ENCODE measurements at regions not wholly inside any gene's neighbourhood (a gene's known extent, or its start where the extent isn't known, plus 50 kb on each side); places are given as distances from the start of the nearest gene placed in this dataset.

GRCh38 chr16:56012482-56012811, 137.3 kb upstream of the CES5A start:
- no peak for DNase-seq (ENCODE audit: low read depth)

GRCh38 chr16:56011808-56012481, 136.8 kb upstream of the CES5A start:
- no peak overlapping the region for H3K4me3 ChIP-seq (ENCODE audit: low read depth, low read length)
- TF ChIP-seq CTCF (IDR thresholded peaks at IDR 0.05; ENCODE audit: low read depth, low read length, missing control alignments) = no peak
- DNase-seq (ENCODE audit: low read depth) = no peak

More at GRCh38 chr16:56012482-56012811, 137.3 kb upstream of the CES5A start:
- TF ChIP-seq CTCF (IDR thresholded peaks at IDR 0.05; ENCODE audit: low read depth, low read length, missing control alignments) = no peak
- H3K4me3 ChIP-seq (ENCODE audit: low read depth, low read length) = no peak overlapping the region

- no peak overlapping the region for H3K4me3 ChIP-seq (ENCODE audit: low read depth, low read length)
- no peak for DNase-seq (ENCODE audit: low read depth)
- no peak for TF ChIP-seq CTCF (IDR thresholded peaks at IDR 0.05; ENCODE audit: low read depth, low read length, missing control alignments)
Observed at GRCh38 chr16:56005958-56006357, 130.8 kb upstream of the CES5A start.

GRCh38 chr16:55999683-56000082, 124.5 kb upstream of the CES5A start:
- no peak for DNase-seq (ENCODE audit: low read depth)
- no peak for TF ChIP-seq CTCF (IDR thresholded peaks at IDR 0.05; ENCODE audit: low read depth, low read length, missing control alignments)
- H3K4me3 ChIP-seq (ENCODE audit: low read depth, low read length) = no peak overlapping the region

GRCh38 chr16:55993088-55993487, 117.9 kb upstream of the CES5A start:
- H3K4me3 ChIP-seq (ENCODE audit: low read depth, low read length) = no peak overlapping the region
- no peak for DNase-seq (ENCODE audit: low read depth)
- no peak for TF ChIP-seq CTCF (IDR thresholded peaks at IDR 0.05; ENCODE audit: low read depth, low read length, missing control alignments)

- no peak overlapping the region for H3K4me3 ChIP-seq (ENCODE audit: low read depth, low read length)
- no peak for TF ChIP-seq CTCF (IDR thresholded peaks at IDR 0.05; ENCODE audit: low read depth, low read length, missing control alignments)
- no peak for DNase-seq (ENCODE audit: low read depth)
Observed at GRCh38 chr16:55992551-55992950, 117.4 kb upstream of the CES5A start.

GRCh38 chr16:55991843-55992242, 116.7 kb upstream of the CES5A start:
- no peak for TF ChIP-seq CTCF (IDR thresholded peaks at IDR 0.05; ENCODE audit: low read depth, low read length, missing control alignments)
- H3K4me3 ChIP-seq (ENCODE audit: low read depth, low read length) = no peak overlapping the region
- no peak for DNase-seq (ENCODE audit: low read depth)

Data from GM12864 (cell line).